H9 (cell line): ENCODE measurements at regions not wholly inside any gene's neighbourhood (a gene's known extent, or its start where the extent isn't known, plus 50 kb on each side); places are given as distances from the start of the nearest gene placed in this dataset.

Experiments used
- DNase-seq: peaks from one replicate; pipeline ENCODE4 v3.0.0-alpha.2; 2017
- H2AFZ ChIP-seq: one replicate; pipeline ENCODE4 v1.6.1; 2013; ENCODE audit warnings: mild to moderate bottlenecking, low read length, control low read depth, moderate library complexity
- H2AK5ac ChIP-seq: 2 replicates; pipeline ENCODE4 v1.6.1; 2013; ENCODE audit warnings: low read length, control low read depth, mixed read lengths; ENCODE audit not compliant: insufficient read length
- H2BK120ac ChIP-seq: one replicate; pipeline ENCODE4 v1.6.1; 2013; ENCODE audit warnings: low read depth, mild to moderate bottlenecking, low read length, control low read depth, inconsistent platforms; ENCODE audit not compliant: poor library complexity, severe bottlenecking
- H2BK12ac ChIP-seq: 2 replicates; pipeline ENCODE4 v1.6.1; 2013; ENCODE audit warnings: low read length, control low read depth, mixed read lengths, low read depth; ENCODE audit not compliant: insufficient read length
- H2BK15ac ChIP-seq: 2 replicates; pipeline ENCODE4 v1.6.1; 2013; ENCODE audit warnings: low read depth, low read length, control low read depth
- H2BK20ac ChIP-seq: one replicate; pipeline ENCODE4 v1.6.1; 2013; ENCODE audit warnings: low read depth, mild to moderate bottlenecking, low read length, control low read depth, inconsistent platforms; ENCODE audit not compliant: poor library complexity, severe bottlenecking
- H2BK5ac ChIP-seq: 2 replicates; pipeline ENCODE4 v1.6.1; 2013; ENCODE audit warnings: low read length, control low read depth, mixed read lengths; ENCODE audit not compliant: insufficient read length
- H3K14ac ChIP-seq: 2 replicates; pipeline ENCODE4 v1.6.1; 2013; ENCODE audit warnings: low read length, control low read depth; ENCODE audit not compliant: insufficient read depth
- H3K18ac ChIP-seq: 2 replicates; pipeline ENCODE4 v1.6.1; 2013; ENCODE audit warnings: low read depth, mild to moderate bottlenecking, mixed read lengths, low read length, control low read depth; ENCODE audit not compliant: insufficient read length
- H3K23ac ChIP-seq: 2 replicates; pipeline ENCODE4 v1.6.1; 2013; ENCODE audit warnings: low read length, control low read depth, mixed read lengths, low read depth; ENCODE audit not compliant: insufficient read length
- H3K23me2 ChIP-seq: 2 replicates; pipeline ENCODE4 v1.6.1; 2013; ENCODE audit warnings: low read depth, mild to moderate bottlenecking, mixed read lengths, low read length, control low read depth; ENCODE audit not compliant: insufficient read length, poor library complexity, severe bottlenecking
- H3K27ac ChIP-seq: 2 replicates; pipeline ENCODE4 v1.5.1; 2013; ENCODE audit warnings: low read length, control low read depth, mixed read lengths, low read depth; ENCODE audit not compliant: insufficient read length
- H3K27me3 ChIP-seq: 2 replicates; pipeline ENCODE4 v1.6.1; 2013; ENCODE audit warnings: low read length, control low read depth, inconsistent platforms; ENCODE audit not compliant: insufficient read depth
- H3K4ac ChIP-seq: 2 replicates; pipeline ENCODE4 v1.6.1; 2013; ENCODE audit warnings: low read depth, mild to moderate bottlenecking, control low read depth, inconsistent platforms, low read length, moderate library complexity
- H3K4me1 ChIP-seq: 2 replicates; pipeline ENCODE4 v1.6.1; 2013; ENCODE audit warnings: low read length, control low read depth, inconsistent platforms; ENCODE audit not compliant: insufficient read depth
- H3K4me2 ChIP-seq: 2 replicates; pipeline ENCODE4 v1.6.1; 2013; ENCODE audit warnings: low read length, control low read depth, mixed read lengths; ENCODE audit not compliant: insufficient read length, insufficient read depth
- H3K56ac ChIP-seq: 2 replicates; pipeline ENCODE4 v1.6.1; 2013; ENCODE audit warnings: low read depth, mild to moderate bottlenecking, mixed read lengths, low read length, control low read depth; ENCODE audit not compliant: insufficient read length
- H3K79me1 ChIP-seq: 2 replicates; pipeline ENCODE4 v1.6.1; 2013; ENCODE audit warnings: low read depth, mild to moderate bottlenecking, moderate library complexity, low read length, control low read depth, inconsistent platforms; ENCODE audit not compliant: insufficient read depth, poor library complexity, severe bottlenecking
- H3K79me2 ChIP-seq: 2 replicates; pipeline ENCODE4 v1.6.1; 2013; ENCODE audit warnings: low read length, control low read depth, inconsistent platforms; ENCODE audit not compliant: insufficient read depth
- H3K9ac ChIP-seq: 2 replicates; pipeline ENCODE4 v1.6.1; 2013; ENCODE audit warnings: low read length, control low read depth, mixed read lengths; ENCODE audit not compliant: insufficient read length; ENCODE audit errors: extremely low read depth
- H3K9me3 ChIP-seq: one replicate; pipeline ENCODE4 v1.6.1; 2013; ENCODE audit warnings: low read depth, low read length, inconsistent platforms; ENCODE audit not compliant: control insufficient read depth
- H3T11ph ChIP-seq: one replicate; pipeline ENCODE4 v1.6.1; 2013; ENCODE audit warnings: mild to moderate bottlenecking, low read length, control low read depth, inconsistent platforms
- H4K20me1 ChIP-seq: one replicate; pipeline ENCODE4 v1.6.1; 2013; ENCODE audit not compliant: control insufficient read depth, insufficient read length, insufficient read depth
- H4K5ac ChIP-seq: 2 replicates; pipeline ENCODE4 v1.6.1; 2013; ENCODE audit warnings: low read depth, mild to moderate bottlenecking, mixed read lengths, low read length, control low read depth; ENCODE audit not compliant: insufficient read length
- H4K8ac ChIP-seq: replicated peaks from 2 replicates; pipeline ENCODE4 v1.6.1; 2013; ENCODE audit warnings: low read length, control low read depth, mixed read lengths, low read depth; ENCODE audit not compliant: insufficient read length
- H4K91ac ChIP-seq: 2 replicates; pipeline ENCODE4 v1.6.1; 2013; ENCODE audit warnings: low read depth, mild to moderate bottlenecking, moderate library complexity, mixed read lengths, low read length, control low read depth; ENCODE audit not compliant: insufficient read length
- H3K27ac Mint-ChIP-seq, 3 experiments: 2 replicates in 2 of 3; 3 replicates in 1 of 3; pipeline ENCODE4 v1.8.0; 2020 to 2021; ENCODE audit warnings: mixed read lengths in 3 of 3, mild to moderate bottlenecking in 1 of 3, moderate library complexity in 1 of 3
- H3K27me3 Mint-ChIP-seq: 2 replicates; pipeline ENCODE4 v1.8.0; 2021; ENCODE audit warnings: low read depth, mild to moderate bottlenecking, moderate library complexity, mixed read lengths
- H3K36me3 Mint-ChIP-seq, 3 experiments: 2 replicates in 2 of 3; 3 replicates in 1 of 3; pipeline ENCODE4 v1.8.0; 2020 to 2021; ENCODE audit warnings: low read depth in 3 of 3, mixed read lengths in 3 of 3; ENCODE audit not compliant: insufficient read depth in 1 of 3
- H3K4me1 Mint-ChIP-seq, 2 experiments: 2 replicates each; pipeline ENCODE4 v1.8.0; 2020; ENCODE audit warnings: mixed read lengths in 2 of 2
- H3K4me3 Mint-ChIP-seq, 2 experiments: 2 replicates in 1 of 2; 3 replicates in 1 of 2; pipeline ENCODE4 v1.8.0; 2020 to 2021; ENCODE audit warnings: mild to moderate bottlenecking in 2 of 2, mixed read lengths in 2 of 2, moderate library complexity in 1 of 2
- H3K9me3 Mint-ChIP-seq, 2 experiments: 2 replicates in 1 of 2; 3 replicates in 1 of 2; pipeline ENCODE4 v1.8.0; 2020; ENCODE audit warnings: mild to moderate bottlenecking in 2 of 2, mixed read lengths in 2 of 2, moderate library complexity in 1 of 2
- CTCF ChIP-seq: fragments of 200-600 bp; sonication (generic); conservative IDR thresholded peaks from 3 replicates; pipeline ENCODE4 v1.8.0; 2021; ENCODE audit warnings: antibody characterized with exemption, mild to moderate bottlenecking
- WGBS: extraction: QIAGEN DNeasy Blood & Tissue Kit; methylation state at CpG from one replicate; pipeline ENCODE4 v1.1.7; 2013; ENCODE audit warnings: missing lambda C conversion rate, low lambda C conversion rate, mixed read lengths; ENCODE audit not compliant: insufficient read length; ENCODE audit errors: extremely low coverage; 5-methylcytosine and 5-hydroxymethylcytosine counted together

GRCh38 chr2:176455816-176456291 is 186.6 kb downstream of the MTX2 start:
- no CpG with 5 or more reads among the region's 3 CpGs for WGBS
- Histone ChIP-seq H3K56ac (no peak overlapping the region), H4K8ac (no peak overlapping the region), H3K79me1 (no peaks in the 10 kb centered on the region), H2AFZ (no peak overlapping the region), H3K27me3 (no peaks in the 10 kb centered on the region), H2AK5ac (no peak overlapping the region), H3K18ac (no peak overlapping the region), H3K9ac (no peak overlapping the region), H2BK12ac (no peak overlapping the region), H3K9me3 (no peaks in the 10 kb centered on the region), H4K91ac (no peak overlapping the region), H2BK5ac (no peak overlapping the region), H3K4ac (no peak overlapping the region), H3K14ac (no peak overlapping the region; the same call in 1 of the 2 replicates), H2BK15ac (no peak overlapping the region), H3K4me2 (no peak overlapping the region), H3K23me2 (no peaks in the 10 kb centered on the region), H4K5ac (no peak overlapping the region), H2BK120ac (no peak overlapping the region), H3K27ac (no peak overlapping the region), H3K4me1 (peaks cover 4% of the 10 kb centered on the region; the same call in 1 of the 2 replicates), H3T11ph (no peak overlapping the region), H3K79me2 (no peaks in the 10 kb centered on the region), H3K23ac (no peak overlapping the region), H2BK20ac (no peak overlapping the region), H4K20me1 (no peaks in the 10 kb centered on the region)
- Mint-ChIP-seq H3K27me3 (peaks cover 20% of the 10 kb centered on the region), H3K9me3 (no peaks in the 10 kb centered on the region), H3K27ac (no peak overlapping the region), H3K4me1 (peaks cover 9 to 14% of the 10 kb centered on the region in 2 experiments), H3K36me3 (no peaks in the 10 kb centered on the region), H3K4me3 (no peak overlapping the region)
- no peak for TF ChIP-seq CTCF
- DNase-seq, result peak; percentile 51
